ENCODE measurements at regions not wholly inside any gene's neighbourhood (a gene's known extent, or its start where the extent isn't known, plus 50 kb on each side); places are given as distances from the start of the nearest gene placed in this dataset.

DNA sequence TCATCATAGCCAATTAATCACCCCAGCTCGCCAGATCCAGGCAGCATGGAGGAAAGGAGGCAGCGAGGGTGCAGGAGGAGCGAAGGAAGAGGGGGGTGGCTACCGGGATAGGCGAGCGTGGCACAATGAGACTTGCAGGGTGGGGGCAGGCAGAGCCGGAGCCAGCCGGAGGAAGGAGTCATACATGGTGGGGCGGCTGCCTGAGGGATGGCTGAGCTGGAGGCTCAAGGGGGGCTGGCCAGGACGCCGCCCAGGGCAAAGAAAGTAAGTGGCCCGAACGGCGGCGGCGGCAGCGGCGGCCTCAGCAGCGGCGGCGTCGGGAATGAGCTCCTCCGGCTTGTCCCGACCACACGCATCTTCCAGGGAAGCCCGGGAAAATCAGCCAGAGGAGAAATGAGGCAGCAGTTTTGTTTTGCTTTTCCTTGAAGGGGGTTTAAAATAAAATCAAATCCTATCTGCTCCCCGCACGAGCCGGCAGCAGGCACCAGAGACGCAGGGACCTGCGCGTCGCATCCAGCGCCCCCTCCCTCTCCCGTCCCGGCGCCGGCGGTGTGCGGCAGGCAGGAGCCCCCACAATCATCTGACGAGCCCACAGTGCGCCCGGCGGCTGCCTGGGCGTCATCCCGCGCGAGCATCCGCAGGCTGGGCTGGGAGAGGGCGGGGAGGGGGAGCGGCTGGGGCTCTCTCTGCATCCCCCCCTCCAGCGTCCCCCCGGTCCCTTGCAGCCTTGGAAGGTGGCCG, 263.6 kb downstream of the CTTN start:
- DNase-seq, result no peak
- WGBS, 3 donors, result 3 to 4% (median 4%) methylated on average over 34 to 54 of the region's 54 CpGs
- H3K4me1 ChIP-seq, result peaks cover 15% of the 10 kb centered on the region
- H3K27me3 ChIP-seq (ENCODE audit: insufficient read depth in 3 of 3, low read length in 2 of 3), result peaks cover 0 to 31% (median 15%) of the 10 kb centered on the region in 3 donors
- H3K36me3 ChIP-seq (ENCODE audit: insufficient read depth in 1 of 2, low read depth in 1 of 2), result no peaks in the 10 kb centered on the region
- TF ChIP-seq, protein P1, sequence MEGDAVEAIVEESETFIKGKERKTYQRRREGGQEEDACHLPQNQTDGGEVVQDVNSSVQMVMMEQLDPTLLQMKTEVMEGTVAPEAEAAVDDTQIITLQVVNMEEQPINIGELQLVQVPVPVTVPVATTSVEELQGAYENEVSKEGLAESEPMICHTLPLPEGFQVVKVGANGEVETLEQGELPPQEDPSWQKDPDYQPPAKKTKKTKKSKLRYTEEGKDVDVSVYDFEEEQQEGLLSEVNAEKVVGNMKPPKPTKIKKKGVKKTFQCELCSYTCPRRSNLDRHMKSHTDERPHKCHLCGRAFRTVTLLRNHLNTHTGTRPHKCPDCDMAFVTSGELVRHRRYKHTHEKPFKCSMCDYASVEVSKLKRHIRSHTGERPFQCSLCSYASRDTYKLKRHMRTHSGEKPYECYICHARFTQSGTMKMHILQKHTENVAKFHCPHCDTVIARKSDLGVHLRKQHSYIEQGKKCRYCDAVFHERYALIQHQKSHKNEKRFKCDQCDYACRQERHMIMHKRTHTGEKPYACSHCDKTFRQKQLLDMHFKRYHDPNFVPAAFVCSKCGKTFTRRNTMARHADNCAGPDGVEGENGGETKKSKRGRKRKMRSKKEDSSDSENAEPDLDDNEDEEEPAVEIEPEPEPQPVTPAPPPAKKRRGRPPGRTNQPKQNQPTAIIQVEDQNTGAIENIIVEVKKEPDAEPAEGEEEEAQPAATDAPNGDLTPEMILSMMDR (IDR thresholded peaks at IDR 0.05), result no peak
- intact Hi-C loops (cut with DNase I), result no loop called here
- no peak overlapping the region for H3K27ac ChIP-seq
- H3K4me3 ChIP-seq, result peak overlapping the region; percentile 51
- ATAC-seq, result no peak
- no peaks in the 10 kb centered on the region for H3K9me3 ChIP-seq

- peak overlapping the region; percentile 51 for H3K4me3 ChIP-seq
- H3K27me3 ChIP-seq (ENCODE audit: insufficient read depth in 3 of 3, low read length in 2 of 3), result peaks cover 0 to 38% (median 15%) of the 10 kb centered on the region in 3 donors
- DNase-seq (no peak), ATAC-seq (no peak)
- 40 to 55% (median 47%) methylated on average over 14 to 15 of the region's 15 CpGs for WGBS, 3 donors
- no peaks in the 10 kb centered on the region for H3K9me3 ChIP-seq
- H3K36me3 ChIP-seq (ENCODE audit: insufficient read depth in 1 of 2, low read depth in 1 of 2), result no peaks in the 10 kb centered on the region
- intact Hi-C loops (cut with DNase I), result no loop called here
- H3K4me1 ChIP-seq, result peaks cover 15% of the 10 kb centered on the region
- TF ChIP-seq, protein P1 (IDR thresholded peaks at IDR 0.05), result no peak
- H3K27ac ChIP-seq, result no peak overlapping the region
These were observed 264.4 kb downstream of the CTTN start for GRCh38 chr11:70662691-70663098.

DNA sequence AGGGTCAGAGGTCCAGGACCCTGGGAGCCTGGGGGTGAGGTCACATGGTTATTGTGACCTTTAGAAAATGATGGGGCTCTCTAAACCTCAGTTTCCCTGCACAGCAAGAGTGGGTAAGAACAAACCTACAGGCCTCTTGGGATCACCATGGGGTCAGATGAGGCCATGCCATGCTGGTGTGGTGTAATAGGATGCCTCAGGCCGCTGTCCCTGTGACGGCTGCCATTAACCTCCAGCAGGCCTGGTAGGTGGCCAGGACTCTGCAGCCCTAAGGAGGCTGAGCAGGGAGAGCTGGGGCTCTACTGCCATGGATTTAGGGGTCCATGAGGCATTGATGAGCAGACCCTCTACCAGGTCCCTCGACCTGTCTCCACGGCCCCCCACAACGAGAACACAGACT, 265.5 kb downstream of the CTTN start:
- peak; percentile 54 to 93 (median 78) for ATAC-seq
- intact Hi-C loops (cut with DNase I), result no loop called here
- Histone ChIP-seq H3K36me3 (ENCODE audit: insufficient read depth in 1 of 2, low read depth in 1 of 2) (no peaks in the 10 kb centered on the region), H3K9me3 (no peaks in the 10 kb centered on the region), H3K27ac (no peak overlapping the region), H3K27me3 (ENCODE audit: insufficient read depth in 3 of 3, low read length in 2 of 3) (peaks cover 0 to 47% (median 15%) of the 10 kb centered on the region in 3 donors), H3K4me1 (peaks cover 15% of the 10 kb centered on the region), H3K4me3 (no peak overlapping the region)
- 53 to 65% (median 59%) methylated on average over 5 of the region's 5 CpGs for WGBS, 3 donors
- TF ChIP-seq, protein P1 (IDR thresholded peaks at IDR 0.05), result no peak
- no peak for DNase-seq

GRCh38 chr11:70666311-70666710, 268.0 kb downstream of the CTTN start:
- DNase-seq, result peak in 1 of 2 donors; percentile 14
- Histone ChIP-seq H3K9me3 (no peaks in the 10 kb centered on the region), H3K27me3 (ENCODE audit: insufficient read depth in 3 of 3, low read length in 2 of 3) (peaks cover 0 to 44% (median 13%) of the 10 kb centered on the region in 3 donors), H3K36me3 (ENCODE audit: insufficient read depth in 1 of 2, low read depth in 1 of 2) (no peaks in the 10 kb centered on the region), H3K27ac (no peak overlapping the region), H3K4me1 (peaks cover 15% of the 10 kb centered on the region), H3K4me3 (no peak overlapping the region)
- intact Hi-C loops (cut with DNase I), result no loop called here
- no peak for ATAC-seq
- 80 to 87% (median 82%) methylated on average over 8 of the region's 8 CpGs for WGBS, 3 donors
- TF ChIP-seq, protein P1 (IDR thresholded peaks at IDR 0.05), result no peak
